H1 (cell line): ENCODE measurements at regions not wholly inside any gene's neighbourhood (a gene's known extent, or its start where the extent isn't known, plus 50 kb on each side); places are given as distances from the start of the nearest gene placed in this dataset.

Experiments used
- GABPA ChIP-seq: IDR thresholded peaks from 2 replicates; pipeline ENCODE4 v1.6.1; 2011; ENCODE audit warnings: mild to moderate bottlenecking, low read length, moderate library complexity, borderline replicate concordance; ENCODE audit not compliant: insufficient read depth
- HDAC2 ChIP-seq, 2 experiments: fragments of 300-600 bp in 1 of 2; sonication (generic) in 1 of 2; IDR thresholded peaks; 2 replicates each; pipeline ENCODE4 v1.6.1; 2011 to 2012; ENCODE audit warnings: low read depth in 2 of 2, low read length in 2 of 2, mild to moderate bottlenecking in 2 of 2, moderate library complexity in 2 of 2, borderline replicate concordance in 1 of 2, inconsistent platforms in 1 of 2
- POLR2A ChIP-seq, 2 experiments: IDR thresholded peaks; 1 replicate in 1 of 2; 2 replicates in 1 of 2; pipeline ENCODE4 v1.6.1; 2011; ENCODE audit warnings: low read depth in 2 of 2, low read length in 2 of 2, mild to moderate bottlenecking in 2 of 2; ENCODE audit errors: control extremely low read depth in 1 of 2
- TF ChIP-seq, protein P1 (sequence below): IDR thresholded peaks from 2 replicates; pipeline ENCODE4 v1.6.1; 2011; ENCODE audit warnings: low read depth, mild to moderate bottlenecking, low read length; ENCODE audit not compliant: insufficient read depth

DNA sequence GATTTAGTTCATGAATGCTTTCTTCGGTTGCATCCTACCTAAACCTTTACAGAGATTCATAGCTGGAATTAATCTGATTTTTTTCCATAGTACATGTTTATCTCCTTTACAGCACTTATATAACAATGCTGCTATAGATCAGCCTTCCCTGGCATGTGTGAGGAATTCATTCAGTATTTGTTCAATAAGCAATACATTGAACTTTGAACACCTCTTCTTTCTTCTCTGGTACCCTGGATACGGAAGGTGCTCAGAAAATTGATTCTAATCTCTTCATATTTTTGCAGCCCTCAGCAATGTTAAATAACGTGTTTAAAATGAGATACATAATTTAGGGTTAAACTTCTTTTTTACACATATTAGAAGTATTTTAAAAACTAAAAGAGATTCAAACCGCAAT, 467.4 kb downstream of the TRIML1 start:
- TF ChIP-seq GABPA, result no peak
- no peak for TF ChIP-seq POLR2A (IDR thresholded peaks at IDR 0.05; ENCODE audit: control extremely low read depth in 1 of 2, low read depth in 2 of 2, low read length in 2 of 2)
- TF ChIP-seq HDAC2 (IDR thresholded peaks at IDR 0.05; ENCODE audit: borderline replicate concordance in 1 of 2, low read depth in 2 of 2, low read length in 2 of 2), result no peak
- TF ChIP-seq, protein P1, sequence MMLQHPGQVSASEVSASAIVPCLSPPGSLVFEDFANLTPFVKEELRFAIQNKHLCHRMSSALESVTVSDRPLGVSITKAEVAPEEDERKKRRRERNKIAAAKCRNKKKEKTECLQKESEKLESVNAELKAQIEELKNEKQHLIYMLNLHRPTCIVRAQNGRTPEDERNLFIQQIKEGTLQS, result no peak
